ENCODE measurements at regions not wholly inside any gene's neighbourhood (a gene's known extent, or its start where the extent isn't known, plus 50 kb on each side); places are given as distances from the start of the nearest gene placed in this dataset.

DNA sequence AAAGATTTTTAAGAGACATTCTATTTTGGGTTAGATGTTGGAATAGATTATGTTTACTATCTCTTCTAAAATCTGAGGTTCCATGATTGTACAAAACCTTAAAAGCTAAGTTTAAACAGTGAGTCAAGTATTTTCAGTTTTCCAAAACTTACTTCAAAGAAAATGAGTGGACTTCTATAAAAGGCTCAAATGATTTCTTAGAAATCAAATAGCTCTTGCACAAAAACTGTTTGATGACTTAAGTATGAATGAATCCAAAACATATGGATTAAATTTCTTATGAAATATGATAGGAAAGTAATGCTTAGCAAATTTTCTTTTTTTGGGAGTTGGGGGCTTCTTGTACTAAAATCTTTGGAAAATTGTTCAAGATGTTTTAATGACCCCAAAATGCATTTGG is 837.3 kb upstream of the SLC35B3 start:
- Mint-ChIP-seq H3K4me1 (no peaks in the 10 kb centered on the region), H3K9me3 (no peaks in the 10 kb centered on the region; a peak in 1 of 5 replicates), H3K36me3 (ENCODE audit: insufficient read depth in 1 of 3, low read depth in 3 of 3) (no peaks in the 10 kb centered on the region), H3K27me3 (ENCODE audit: low read depth) (no peaks in the 10 kb centered on the region), H3K4me3 (no peak overlapping the region), H3K27ac (no peak overlapping the region)
- no peaks in the 10 kb centered on the region for H3K23me2 ChIP-seq (ENCODE audit: insufficient read length, low read depth, low read length, poor library complexity, severe bottlenecking)
- no peaks in the 10 kb centered on the region for H3K79me2 ChIP-seq (ENCODE audit: insufficient read depth, low read length)
- H2BK120ac ChIP-seq (ENCODE audit: low read depth, low read length, poor library complexity, severe bottlenecking) = no peak overlapping the region
- no peaks in the 10 kb centered on the region for H3K4me1 ChIP-seq (ENCODE audit: insufficient read depth, low read length)
- no peaks in the 10 kb centered on the region for H3K9me3 ChIP-seq (ENCODE audit: control insufficient read depth, low read depth, low read length)
- no peak overlapping the region for H4K91ac ChIP-seq (ENCODE audit: insufficient read length, low read depth, low read length)
- no peak overlapping the region for H2BK20ac ChIP-seq (ENCODE audit: low read depth, low read length, poor library complexity, severe bottlenecking)
- H2AFZ ChIP-seq (ENCODE audit: low read length) = no peak overlapping the region
- H2AK5ac ChIP-seq (ENCODE audit: insufficient read length, low read length) = no peak overlapping the region
- no peak overlapping the region for H3T11ph ChIP-seq (ENCODE audit: low read length)
- no peaks in the 10 kb centered on the region for H4K20me1 ChIP-seq (ENCODE audit: control insufficient read depth, insufficient read depth, insufficient read length)
- H3K4ac ChIP-seq (ENCODE audit: low read depth, low read length) = no peak overlapping the region
- H2BK15ac ChIP-seq (ENCODE audit: low read depth, low read length) = no peak overlapping the region
- H2BK12ac ChIP-seq (ENCODE audit: insufficient read length, low read depth, low read length) = no peak overlapping the region
- H3K27ac ChIP-seq (ENCODE audit: insufficient read length, low read depth, low read length) = no peak overlapping the region
- H2BK5ac ChIP-seq (ENCODE audit: insufficient read length, low read length) = no peak overlapping the region
- no peak overlapping the region for H3K56ac ChIP-seq (ENCODE audit: insufficient read length, low read depth, low read length)
- TF ChIP-seq, protein P1, sequence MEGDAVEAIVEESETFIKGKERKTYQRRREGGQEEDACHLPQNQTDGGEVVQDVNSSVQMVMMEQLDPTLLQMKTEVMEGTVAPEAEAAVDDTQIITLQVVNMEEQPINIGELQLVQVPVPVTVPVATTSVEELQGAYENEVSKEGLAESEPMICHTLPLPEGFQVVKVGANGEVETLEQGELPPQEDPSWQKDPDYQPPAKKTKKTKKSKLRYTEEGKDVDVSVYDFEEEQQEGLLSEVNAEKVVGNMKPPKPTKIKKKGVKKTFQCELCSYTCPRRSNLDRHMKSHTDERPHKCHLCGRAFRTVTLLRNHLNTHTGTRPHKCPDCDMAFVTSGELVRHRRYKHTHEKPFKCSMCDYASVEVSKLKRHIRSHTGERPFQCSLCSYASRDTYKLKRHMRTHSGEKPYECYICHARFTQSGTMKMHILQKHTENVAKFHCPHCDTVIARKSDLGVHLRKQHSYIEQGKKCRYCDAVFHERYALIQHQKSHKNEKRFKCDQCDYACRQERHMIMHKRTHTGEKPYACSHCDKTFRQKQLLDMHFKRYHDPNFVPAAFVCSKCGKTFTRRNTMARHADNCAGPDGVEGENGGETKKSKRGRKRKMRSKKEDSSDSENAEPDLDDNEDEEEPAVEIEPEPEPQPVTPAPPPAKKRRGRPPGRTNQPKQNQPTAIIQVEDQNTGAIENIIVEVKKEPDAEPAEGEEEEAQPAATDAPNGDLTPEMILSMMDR (conservative IDR thresholded peaks at IDR 0.05) = no peak
- H4K5ac ChIP-seq (ENCODE audit: insufficient read length, low read depth, low read length) = no peak overlapping the region
- no peaks in the 10 kb centered on the region for H3K79me1 ChIP-seq (ENCODE audit: insufficient read depth, low read depth, low read length, poor library complexity, severe bottlenecking)
- H3K4me2 ChIP-seq (ENCODE audit: insufficient read depth, insufficient read length, low read length) = no peak overlapping the region
- no peak for DNase-seq
- no peak overlapping the region for H3K23ac ChIP-seq (ENCODE audit: insufficient read length, low read depth, low read length)
- no peak overlapping the region for H3K18ac ChIP-seq (ENCODE audit: insufficient read length, low read depth, low read length)
- H3K14ac ChIP-seq (ENCODE audit: insufficient read depth, low read length) = no peak overlapping the region
- H4K8ac ChIP-seq (replicated peaks; ENCODE audit: insufficient read length, low read depth, low read length) = no peak overlapping the region
- no peak overlapping the region for H3K9ac ChIP-seq (ENCODE audit: extremely low read depth, insufficient read length, low read length)
- no peaks in the 10 kb centered on the region for H3K27me3 ChIP-seq (ENCODE audit: insufficient read depth, low read length)

Measured in H9 (cell line).